GM19324 (cell line): ENCODE measurements at regions not wholly inside any gene's neighbourhood (a gene's known extent, or its start where the extent isn't known, plus 50 kb on each side); places are given as distances from the start of the nearest gene placed in this dataset.

Experiments
- ATAC-seq: cut with Tn5 transposase; IDR thresholded peaks from one replicate; pipeline ENCODE4 v1.9.1; 2021; ENCODE audit warnings: mild to moderate bottlenecking, moderate library complexity; ENCODE audit not compliant: unreplicated experiment, low FRiP score

GRCh38 chr10:89879121-89879520 is 177.7 kb downstream of the KIF20B start:
- no peak for ATAC-seq

GRCh38 chr10:89887406-89887805 is 186.0 kb downstream of the KIF20B start:
- peak; percentile 69 for ATAC-seq

- peak; percentile 59 for ATAC-seq
These were observed 186.4 kb downstream of the KIF20B start for GRCh38 chr10:89887830-89888229.

GRCh38 chr10:89888321-89889070 is 187.1 kb downstream of the KIF20B start:
- ATAC-seq, result peak; percentile 62

GRCh38 chr10:89889606-89890005 is 188.2 kb downstream of the KIF20B start:
- ATAC-seq, result no peak

- no peak for ATAC-seq
These were observed 189.7 kb downstream of the KIF20B start for GRCh38 chr10:89891006-89891535.

- no peak for ATAC-seq
These were observed 192.7 kb downstream of the KIF20B start for GRCh38 chr10:89894051-89894450.

GRCh38 chr10:89900554-89900953 is 199.2 kb downstream of the KIF20B start:
- ATAC-seq, result no peak

GRCh38 chr10:89901895-89902294 is 200.5 kb downstream of the KIF20B start:
- no peak for ATAC-seq

- no peak for ATAC-seq
These were observed 203.4 kb downstream of the KIF20B start for GRCh38 chr10:89904755-89905154.

GRCh38 chr10:89909752-89910151 is 208.4 kb downstream of the KIF20B start:
- no peak for ATAC-seq

- ATAC-seq, result no peak
These were observed 213.6 kb downstream of the KIF20B start for GRCh38 chr10:89915021-89915420.

GRCh38 chr10:89915968-89916367 is 214.6 kb downstream of the KIF20B start:
- no peak for ATAC-seq

GRCh38 chr10:89916468-89917215 is 215.3 kb downstream of the KIF20B start:
- no peak for ATAC-seq

- ATAC-seq, result no peak
These were observed 220.0 kb downstream of the KIF20B start for GRCh38 chr10:89921403-89921802.

GRCh38 chr10:89923661-89924060 is 222.3 kb downstream of the KIF20B start:
- ATAC-seq, result no peak

GRCh38 chr10:89924261-89924660 is 222.9 kb downstream of the KIF20B start:
- ATAC-seq, result no peak

- no peak for ATAC-seq
These were observed 225.3 kb downstream of the KIF20B start for GRCh38 chr10:89926736-89927135.

- ATAC-seq, result no peak
These were observed 228.1 kb downstream of the KIF20B start for GRCh38 chr10:89929282-89930026.

GRCh38 chr10:89937494-89937893 is 236.1 kb downstream of the KIF20B start:
- no peak for ATAC-seq

- no peak for ATAC-seq
These were observed 238.7 kb downstream of the KIF20B start for GRCh38 chr10:89940076-89940475.
